ENCODE measurements at regions not wholly inside any gene's neighbourhood (a gene's known extent, or its start where the extent isn't known, plus 50 kb on each side); places are given as distances from the start of the nearest gene placed in this dataset.

DNA sequence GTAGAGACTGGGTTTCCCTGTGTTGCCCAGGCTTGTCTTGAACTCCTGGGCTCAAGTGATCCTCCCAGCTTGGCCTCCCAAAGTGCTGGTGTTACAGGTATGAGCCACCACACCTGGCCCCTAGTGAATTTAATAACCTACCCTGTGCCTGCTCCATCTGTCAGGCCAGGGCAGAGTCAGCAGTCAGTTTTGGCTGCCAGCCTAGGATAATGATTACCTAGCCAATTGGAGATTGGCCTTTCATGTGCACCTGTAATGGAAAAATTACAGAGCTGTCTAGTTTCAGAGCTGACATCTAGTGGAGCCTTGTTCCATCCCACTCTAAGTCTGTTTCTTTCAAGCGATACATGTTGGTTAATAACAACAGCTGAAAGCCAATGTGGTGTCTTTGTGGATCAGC, 92.0 kb downstream of the DIRAS3 start:
- Mint-ChIP-seq H3K4me3 (no peak overlapping the region), H3K36me3 (ENCODE audit: low read depth) (no peaks in the 10 kb centered on the region), H3K27me3 (peaks cover 11% of the 10 kb centered on the region), H3K9me3 (peaks cover 7% of the 10 kb centered on the region), H3K4me1 (ENCODE audit: low read depth) (no peaks in the 10 kb centered on the region), H3K27ac (no peak overlapping the region)
- intact Hi-C loops (cut with DNase I, micrococcal nuclease), result no loop called here
- Histone ChIP-seq H3K4me3 (ENCODE audit: low read length) (no peak overlapping the region), H3K9me3 (ENCODE audit: control insufficient read depth in 1 of 2, insufficient read depth in 1 of 2, low read length in 2 of 2) (peaks cover 0 to 6% of the 10 kb centered on the region in 2 experiments), H3K4me1 (ENCODE audit: insufficient read depth, low read length) (no peaks in the 10 kb centered on the region), H3K27me3 (ENCODE audit: control insufficient read depth in 1 of 2, insufficient read depth in 2 of 2, low read length in 2 of 2) (no peaks in the 10 kb centered on the region), H3K27ac (ENCODE audit: low read depth in 1 of 2, low read length in 2 of 2) (no peak overlapping the region), H3K36me3 (ENCODE audit: insufficient read depth, low read length) (no peaks in the 10 kb centered on the region)
- ATAC-seq (ENCODE audit: poor library complexity) (no peak), DNase-seq (no peak)
- TF ChIP-seq, protein P1, sequence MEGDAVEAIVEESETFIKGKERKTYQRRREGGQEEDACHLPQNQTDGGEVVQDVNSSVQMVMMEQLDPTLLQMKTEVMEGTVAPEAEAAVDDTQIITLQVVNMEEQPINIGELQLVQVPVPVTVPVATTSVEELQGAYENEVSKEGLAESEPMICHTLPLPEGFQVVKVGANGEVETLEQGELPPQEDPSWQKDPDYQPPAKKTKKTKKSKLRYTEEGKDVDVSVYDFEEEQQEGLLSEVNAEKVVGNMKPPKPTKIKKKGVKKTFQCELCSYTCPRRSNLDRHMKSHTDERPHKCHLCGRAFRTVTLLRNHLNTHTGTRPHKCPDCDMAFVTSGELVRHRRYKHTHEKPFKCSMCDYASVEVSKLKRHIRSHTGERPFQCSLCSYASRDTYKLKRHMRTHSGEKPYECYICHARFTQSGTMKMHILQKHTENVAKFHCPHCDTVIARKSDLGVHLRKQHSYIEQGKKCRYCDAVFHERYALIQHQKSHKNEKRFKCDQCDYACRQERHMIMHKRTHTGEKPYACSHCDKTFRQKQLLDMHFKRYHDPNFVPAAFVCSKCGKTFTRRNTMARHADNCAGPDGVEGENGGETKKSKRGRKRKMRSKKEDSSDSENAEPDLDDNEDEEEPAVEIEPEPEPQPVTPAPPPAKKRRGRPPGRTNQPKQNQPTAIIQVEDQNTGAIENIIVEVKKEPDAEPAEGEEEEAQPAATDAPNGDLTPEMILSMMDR (IDR thresholded peaks at IDR 0.05), result no peak
- CTCF ChIA-PET, result no interaction called here
- POLR2A ChIA-PET, result no interaction called here

DNA sequence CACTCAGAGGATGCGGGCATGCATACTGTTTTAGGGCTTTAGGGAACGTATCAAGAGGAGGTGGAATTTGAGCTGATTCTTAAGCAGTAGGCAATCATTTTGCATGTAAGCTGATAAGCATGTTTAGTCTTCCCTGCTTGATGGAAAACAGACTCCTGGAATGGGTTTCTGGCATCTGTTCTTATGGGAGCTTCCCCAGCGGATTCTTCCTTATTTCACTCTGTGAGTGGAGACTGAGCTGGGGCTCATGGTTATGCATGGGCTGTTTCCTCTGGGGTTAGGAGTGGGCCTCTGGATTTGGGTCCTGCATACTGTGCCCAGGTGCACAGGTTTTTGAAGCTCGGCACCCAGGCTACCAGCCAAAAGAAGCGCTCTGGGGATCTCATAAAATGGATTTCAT, 93.4 kb downstream of the DIRAS3 start:
- intact Hi-C loops (cut with DNase I, micrococcal nuclease), result no loop called here

DNA sequence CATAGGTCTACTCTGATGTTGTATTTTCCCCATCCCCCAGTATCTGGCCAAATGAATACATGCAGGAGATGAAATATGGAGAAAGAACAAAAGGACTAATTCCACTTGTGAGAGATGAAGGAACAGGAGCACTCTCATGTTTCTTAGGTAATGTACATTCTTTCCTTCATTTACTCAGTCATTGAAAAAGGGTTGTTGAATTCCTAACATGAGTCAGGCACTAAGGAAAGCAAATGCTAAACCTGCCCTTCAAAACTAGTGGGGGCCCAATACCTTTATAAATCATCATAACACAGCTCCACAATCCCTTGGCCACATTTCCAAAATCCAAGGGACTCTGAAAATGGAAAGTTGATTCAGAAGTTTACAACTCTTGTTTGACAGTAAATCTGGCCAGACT, 94.3 kb downstream of the DIRAS3 start:
- Mint-ChIP-seq H3K27me3 (peaks cover 11% of the 10 kb centered on the region), H3K4me3 (no peak overlapping the region), H3K9me3 (no peaks in the 10 kb centered on the region), H3K4me1 (ENCODE audit: low read depth) (no peaks in the 10 kb centered on the region), H3K36me3 (ENCODE audit: low read depth) (no peaks in the 10 kb centered on the region), H3K27ac (no peak overlapping the region)
- no peaks in the 10 kb centered on the region for H3K27me3 ChIP-seq (ENCODE audit: control insufficient read depth in 1 of 2, insufficient read depth in 2 of 2, low read length in 2 of 2)
- DNase-seq, result no peak
- H3K36me3 ChIP-seq (ENCODE audit: insufficient read depth, low read length), result no peaks in the 10 kb centered on the region
- no peaks in the 10 kb centered on the region for H3K9me3 ChIP-seq (ENCODE audit: control insufficient read depth in 1 of 2, insufficient read depth in 1 of 2, low read length in 2 of 2)
- intact Hi-C loops (cut with DNase I, micrococcal nuclease), result no loop called here
- no peak overlapping the region for H3K27ac ChIP-seq (ENCODE audit: low read depth in 1 of 2, low read length in 2 of 2)
- H3K4me3 ChIP-seq (ENCODE audit: low read length), result no peak overlapping the region
- no peak for ATAC-seq (ENCODE audit: poor library complexity)
- no peaks in the 10 kb centered on the region for H3K4me1 ChIP-seq (ENCODE audit: insufficient read depth, low read length)
- TF ChIP-seq, protein P1 (IDR thresholded peaks at IDR 0.05), result no peak
- POLR2A ChIA-PET, result interaction anchor here (0.6 kb wide), 1 partner anchor 27 kb away, joined by 3 read pairs; no protein-coding TSS in a partner anchor
- CTCF ChIA-PET, result no interaction called here

More for the DNA sequence above, 93.4 kb downstream of the DIRAS3 start:
- H3K27ac Mint-ChIP-seq, result no peak overlapping the region
- Histone ChIP-seq H3K4me3 (ENCODE audit: low read length) (no peak overlapping the region), H3K4me1 (ENCODE audit: insufficient read depth, low read length) (no peaks in the 10 kb centered on the region), H3K9me3 (ENCODE audit: control insufficient read depth in 1 of 2, insufficient read depth in 1 of 2, low read length in 2 of 2) (no peaks in the 10 kb centered on the region), H3K27ac (ENCODE audit: low read depth in 1 of 2, low read length in 2 of 2) (no peak overlapping the region), H3K36me3 (ENCODE audit: insufficient read depth, low read length) (no peaks in the 10 kb centered on the region), H3K27me3 (ENCODE audit: control insufficient read depth in 1 of 2, insufficient read depth in 2 of 2, low read length in 2 of 2) (no peaks in the 10 kb centered on the region)
- ATAC-seq (ENCODE audit: poor library complexity), result no peak
- POLR2A ChIA-PET, result no interaction called here
- DNase-seq, result no peak
- H3K36me3 Mint-ChIP-seq (ENCODE audit: low read depth), result no peaks in the 10 kb centered on the region
- no peaks in the 10 kb centered on the region for H3K4me1 Mint-ChIP-seq (ENCODE audit: low read depth)
- peaks cover 11% of the 10 kb centered on the region for H3K27me3 Mint-ChIP-seq
- H3K4me3 Mint-ChIP-seq, result no peak overlapping the region
- TF ChIP-seq, protein P1 (IDR thresholded peaks at IDR 0.05), result no peak
- CTCF ChIA-PET, result no interaction called here
- peaks cover 2% of the 10 kb centered on the region for H3K9me3 Mint-ChIP-seq

Data from CD4-positive, alpha-beta T cell (primary cell).